ENCODE measurements at regions not wholly inside any gene's neighbourhood (a gene's known extent, or its start where the extent isn't known, plus 50 kb on each side); places are given as distances from the start of the nearest gene placed in this dataset.
A peak's percentile ranks its signal among the peaks of the same experiment; 100 is the strongest.
"Not testable (repeated sequence)": the region's sequence is repeated elsewhere in the genome, so short reads cannot be mapped to it uniquely, and the experiment has no call there.

DNA sequence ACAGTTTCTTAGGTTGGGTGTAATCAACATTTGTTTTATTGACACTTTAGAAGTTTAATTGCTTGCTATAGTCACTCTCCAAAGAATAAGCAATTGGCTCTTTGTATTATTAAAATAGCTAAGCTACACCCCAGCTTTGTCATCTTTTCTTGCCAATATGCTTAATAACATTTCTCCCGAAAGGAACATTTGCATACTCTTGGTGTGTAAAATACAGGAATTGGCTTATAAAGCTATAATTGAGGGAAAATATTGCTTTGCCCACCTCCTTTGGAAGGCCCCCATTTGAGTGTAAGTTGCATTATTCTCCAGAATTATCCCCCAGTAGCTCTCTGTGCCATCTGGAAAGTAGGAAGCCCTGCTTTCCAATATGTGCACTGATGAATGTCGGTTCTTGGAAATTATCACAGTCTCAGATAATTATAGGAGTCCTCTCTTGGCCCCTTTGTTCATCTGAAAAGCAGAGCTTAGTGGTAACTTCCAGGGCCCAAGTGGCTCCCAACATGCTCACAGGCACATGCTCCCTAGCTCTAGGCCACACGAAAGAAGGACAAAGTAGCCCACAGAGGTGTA, 92.4 kb upstream of the B3GAT2 start:
- no peak for DNase-seq (ENCODE audit: low read depth in 4 of 4, low spot score in 2 of 4)

- no peak for DNase-seq (ENCODE audit: low read depth in 4 of 4, low spot score in 2 of 4)
Observed at GRCh38 chr6:71053475-71053874, 96.6 kb upstream of the B3GAT2 start.

GRCh38 chr6:71056656-71057055, 99.8 kb upstream of the B3GAT2 start:
- no peak for DNase-seq (ENCODE audit: low read depth in 4 of 4, low spot score in 2 of 4)

DNA sequence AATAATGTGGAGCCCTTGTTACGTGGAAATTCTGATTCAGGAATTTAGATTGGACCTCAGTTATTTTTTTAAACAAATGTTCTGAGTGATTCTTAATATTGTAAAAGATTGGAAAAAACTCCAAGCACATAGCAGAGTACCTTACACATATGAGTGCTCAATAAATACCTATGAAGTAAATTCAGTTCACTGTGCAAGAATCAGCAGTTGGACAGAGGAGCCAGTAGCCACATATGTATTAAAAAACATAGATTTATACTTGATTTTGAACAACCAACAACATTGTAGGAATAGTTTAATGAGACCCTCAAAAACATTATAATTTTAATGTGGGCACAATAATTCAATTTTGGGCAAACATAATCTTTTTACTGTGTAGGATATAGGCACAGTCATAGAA, 109.3 kb upstream of the B3GAT2 start:
- DNase-seq (ENCODE audit: low read depth in 4 of 4, low spot score in 2 of 4), result no peak

- no peak for DNase-seq (ENCODE audit: low read depth in 4 of 4, low spot score in 2 of 4)
Observed at GRCh38 chr6:71067816-71068215, 111.0 kb upstream of the B3GAT2 start.

DNA sequence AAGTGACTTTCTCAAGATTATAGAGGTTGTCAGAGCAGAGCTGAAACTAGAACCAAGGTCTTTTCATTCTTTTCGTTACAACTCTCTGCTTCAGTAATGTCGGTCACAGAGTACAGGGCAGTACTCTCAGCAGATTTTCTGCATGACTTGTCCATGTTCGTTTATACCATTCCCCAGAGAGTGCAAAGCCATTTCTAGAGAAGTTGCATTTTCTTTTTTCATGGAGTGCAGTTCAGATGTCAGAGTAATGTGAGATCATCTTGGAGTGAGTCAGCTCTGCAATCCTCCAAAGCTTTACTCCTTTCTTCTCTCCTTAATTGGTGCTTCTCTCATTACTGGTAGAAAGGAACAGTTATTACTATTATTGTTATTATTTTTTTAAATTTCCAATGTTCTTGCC, 115.6 kb upstream of the B3GAT2 start:
- DNase-seq (ENCODE audit: low read depth in 4 of 4, low spot score in 2 of 4), result no peak

GRCh38 chr6:71077655-71078054, 120.8 kb upstream of the B3GAT2 start:
- no peak for DNase-seq (ENCODE audit: low read depth in 4 of 4, low spot score in 2 of 4)

DNA sequence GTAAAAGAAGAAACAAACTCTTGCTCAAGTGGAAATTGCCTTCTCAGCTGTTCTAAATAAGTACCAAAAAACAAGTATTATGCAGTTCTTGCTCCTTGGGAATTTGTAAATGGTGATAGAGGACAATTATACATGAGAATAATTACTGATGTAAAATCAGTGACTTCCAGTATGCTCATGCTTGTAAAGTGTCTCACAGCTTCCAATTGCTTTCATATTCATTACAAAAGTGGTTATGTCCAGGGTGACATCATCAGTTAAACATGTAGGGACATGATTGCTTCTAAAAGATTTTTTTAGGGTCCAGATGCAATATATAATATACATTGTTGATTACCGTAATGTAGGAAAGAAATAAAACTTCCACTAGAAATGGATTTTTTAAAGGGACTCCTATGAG, 122.8 kb upstream of the B3GAT2 start:
- no peak for DNase-seq (ENCODE audit: low read depth in 4 of 4, low spot score in 2 of 4)

- DNase-seq (ENCODE audit: low read depth in 4 of 4, low spot score in 2 of 4), result no peak
Observed at GRCh38 chr6:71080133-71080532, 123.3 kb upstream of the B3GAT2 start.

DNA sequence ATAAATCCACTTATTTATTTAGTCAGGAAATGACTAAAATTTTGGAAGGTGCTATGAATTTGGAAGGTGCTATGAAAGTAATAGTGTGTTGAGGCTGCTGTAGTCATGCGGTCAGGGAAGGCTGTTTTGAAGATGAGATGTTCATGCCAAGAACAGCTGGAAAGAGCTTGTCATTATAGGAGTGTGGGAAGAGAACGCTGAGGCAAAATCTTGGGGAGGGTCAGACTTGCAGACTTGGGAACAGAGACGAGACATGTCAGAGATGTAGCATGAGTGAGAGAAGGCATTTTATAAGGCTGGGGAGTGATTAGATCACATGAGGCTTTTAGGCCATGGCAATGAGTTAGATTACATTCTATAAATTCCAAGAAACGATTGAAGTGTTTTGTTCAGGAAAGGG, 124.0 kb upstream of the B3GAT2 start:
- no peak for DNase-seq (ENCODE audit: low read depth in 4 of 4, low spot score in 2 of 4)

DNA sequence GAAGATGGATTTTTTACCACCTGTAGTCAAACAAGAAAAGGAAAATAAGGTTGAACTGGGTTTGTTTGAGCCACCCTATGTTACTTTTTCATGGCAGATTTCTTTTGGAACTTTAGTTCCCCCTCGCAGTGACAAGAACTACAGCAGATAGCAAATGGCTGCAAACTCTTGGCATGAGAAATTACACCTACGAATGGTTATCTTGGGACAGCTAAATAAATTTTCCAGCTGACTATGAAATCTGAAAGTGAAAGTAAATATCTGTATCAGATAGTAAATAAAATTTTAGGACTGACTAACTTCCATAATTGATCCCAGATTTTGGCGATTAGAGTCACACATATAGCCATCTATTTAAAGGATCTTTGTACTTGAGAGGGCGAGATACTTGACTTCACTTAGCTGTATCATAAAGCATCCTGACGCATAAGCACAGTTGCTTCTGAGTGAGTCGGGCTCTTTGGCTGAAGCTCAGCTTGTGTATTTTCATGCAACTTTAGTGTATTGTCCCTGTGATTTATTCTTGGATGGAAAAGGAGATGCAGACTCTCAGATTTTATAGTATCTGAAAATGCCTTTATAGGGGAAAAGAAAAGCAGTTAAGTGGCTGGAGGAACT, 125.3 kb upstream of the B3GAT2 start:
- DNase-seq (ENCODE audit: low read depth in 4 of 4, low spot score in 2 of 4), result no peak

DNA sequence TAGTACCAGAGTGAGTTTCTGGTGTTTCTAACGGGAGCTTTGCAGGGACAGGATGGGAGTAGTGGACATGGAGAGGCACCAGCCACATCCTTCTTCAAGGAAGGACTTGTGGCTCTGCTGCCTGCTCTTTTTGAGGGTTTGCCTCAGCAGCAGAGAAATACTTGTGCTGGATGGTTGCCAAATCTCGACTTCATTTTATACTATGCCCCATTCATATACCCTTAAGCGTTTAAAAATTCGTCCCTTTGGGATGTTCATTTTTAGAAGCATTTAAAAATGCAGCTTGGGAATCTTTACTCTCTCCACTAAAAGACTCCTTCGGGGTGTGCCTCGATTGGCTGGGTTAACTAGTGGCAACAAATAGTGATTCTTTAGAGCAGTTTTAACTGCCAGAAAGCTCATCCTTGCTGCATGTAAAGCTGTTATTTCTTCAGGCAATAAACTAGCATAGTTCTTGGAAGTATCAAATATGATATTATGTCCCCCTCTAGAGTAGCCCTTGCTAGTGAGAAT, 126.5 kb upstream of the B3GAT2 start:
- DNase-seq (ENCODE audit: low read depth in 4 of 4, low spot score in 2 of 4), result no peak

- no peak for DNase-seq (ENCODE audit: low read depth in 4 of 4, low spot score in 2 of 4)
Observed at GRCh38 chr6:71088166-71088565, 131.3 kb upstream of the B3GAT2 start.

DNA sequence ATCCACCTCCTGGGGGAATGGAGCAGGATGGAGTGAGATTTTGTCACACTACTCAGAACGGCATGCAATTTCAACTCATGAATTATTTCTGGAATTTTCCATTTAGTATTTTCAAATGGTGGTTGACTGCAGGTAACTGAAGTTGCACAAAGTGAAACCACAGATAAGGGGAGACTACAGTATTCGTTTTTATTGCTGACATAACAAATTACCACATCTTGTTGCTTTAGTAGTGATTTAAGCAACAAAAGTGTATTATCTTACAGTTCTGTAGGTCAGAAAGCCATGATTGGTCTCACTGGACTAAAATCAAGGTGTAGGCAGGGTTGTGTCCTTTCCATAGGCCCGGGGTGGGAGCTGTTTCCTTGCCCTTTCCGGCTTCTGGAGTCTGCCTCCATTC, 133.4 kb upstream of the B3GAT2 start:
- no peak for DNase-seq (ENCODE audit: low read depth in 4 of 4, low spot score in 2 of 4)

- DNase-seq (ENCODE audit: low read depth in 4 of 4, low spot score in 2 of 4), result no peak
Observed at GRCh38 chr6:71091167-71091566, 134.3 kb upstream of the B3GAT2 start.

DNA sequence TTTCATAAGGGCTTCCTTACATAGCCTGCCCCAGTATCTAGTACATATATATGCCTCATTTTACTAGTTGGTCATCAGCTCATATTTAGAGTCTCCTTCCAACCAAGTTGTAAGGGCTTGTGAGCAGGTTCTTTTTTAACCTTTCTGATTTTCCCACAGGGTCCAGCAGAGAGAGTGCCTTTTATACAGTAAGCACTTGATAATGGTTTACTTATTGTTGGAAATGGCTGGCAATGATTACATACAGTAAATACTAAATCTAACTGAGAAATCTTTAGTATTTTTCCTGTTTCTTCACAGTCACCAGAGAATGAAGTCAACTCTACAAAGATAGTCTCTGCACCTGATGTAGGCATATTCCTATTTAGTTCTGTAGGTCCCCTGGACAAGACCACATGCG, 135.1 kb upstream of the B3GAT2 start:
- no peak for DNase-seq (ENCODE audit: low read depth in 4 of 4, low spot score in 2 of 4)

GRCh38 chr6:71097264-71097663, 140.4 kb upstream of the B3GAT2 start:
- not testable (repeated sequence) for DNase-seq (ENCODE audit: low read depth in 4 of 4, low spot score in 2 of 4)

GRCh38 chr6:71099649-71100048, 142.8 kb upstream of the B3GAT2 start:
- no peak for DNase-seq (ENCODE audit: low read depth in 4 of 4, low spot score in 2 of 4)

- no peak for DNase-seq (ENCODE audit: low read depth in 4 of 4, low spot score in 2 of 4)
Observed at GRCh38 chr6:71103130-71103529, 146.3 kb upstream of the B3GAT2 start.

DNA sequence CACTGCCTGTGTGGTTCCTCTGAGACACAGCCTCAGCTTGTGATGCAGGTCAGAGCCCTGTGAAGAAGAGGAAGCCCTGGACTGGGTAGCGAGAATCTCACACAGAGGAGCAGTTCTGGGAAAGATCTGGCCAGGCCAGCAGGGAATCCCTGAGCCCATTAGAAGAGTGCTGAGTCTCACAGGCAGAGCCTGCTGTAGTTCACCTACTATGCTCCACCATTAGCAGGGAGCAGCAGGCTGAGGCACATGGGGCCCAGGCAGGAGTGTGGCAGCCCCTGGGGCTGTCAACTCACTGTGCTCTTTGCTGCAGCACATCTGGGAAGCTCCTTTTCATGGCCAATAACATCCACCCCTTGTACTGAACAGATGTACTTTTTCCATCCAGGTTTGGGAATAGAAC, 146.8 kb upstream of the B3GAT2 start:
- DNase-seq (ENCODE audit: low read depth in 4 of 4, low spot score in 2 of 4), result no peak

DNA sequence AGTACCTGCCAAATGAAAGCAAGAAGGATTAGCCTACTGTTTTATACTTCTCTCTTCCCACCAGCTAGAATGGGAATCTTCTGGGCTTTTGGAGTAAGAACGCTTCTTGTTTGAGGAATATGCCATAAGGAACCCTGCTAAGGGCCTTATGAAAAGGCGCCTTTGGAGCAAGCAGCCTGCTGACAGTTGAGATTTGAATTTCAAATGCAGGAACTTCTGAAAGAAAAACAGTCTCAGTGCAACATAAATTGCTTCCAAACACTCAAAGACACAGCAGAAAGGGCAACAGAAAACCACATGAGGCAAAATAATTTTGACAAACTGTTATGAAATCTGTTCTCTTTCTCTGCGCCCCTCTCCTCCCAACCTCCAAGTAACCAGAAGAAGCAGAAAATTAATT, 149.4 kb upstream of the B3GAT2 start:
- no peak for DNase-seq (ENCODE audit: low read depth in 4 of 4, low spot score in 2 of 4)

DNA sequence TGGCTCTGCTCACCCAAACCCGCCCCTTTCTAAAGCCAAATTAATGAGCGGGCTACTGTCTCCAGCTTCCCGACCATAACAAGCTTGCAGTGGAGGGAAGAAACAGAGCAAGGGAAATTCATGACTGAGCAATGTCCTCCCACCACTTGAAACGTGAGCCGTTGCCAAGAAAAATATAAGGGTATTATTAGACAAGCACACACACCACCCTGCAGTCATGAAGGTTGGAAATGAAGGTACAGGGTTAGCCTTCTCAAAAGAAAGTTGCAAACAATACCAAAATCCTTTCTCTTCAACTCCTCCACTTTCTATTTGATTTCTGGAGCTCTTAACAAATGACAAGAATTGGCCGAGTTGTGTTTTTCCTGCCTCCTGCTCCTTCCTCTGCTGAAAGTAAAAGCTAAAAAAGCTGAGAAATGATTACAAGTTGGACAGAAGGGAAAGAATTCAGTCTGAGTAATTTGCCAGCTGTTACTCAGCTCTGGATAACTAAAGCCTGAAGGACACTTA, 151.1 kb upstream of the B3GAT2 start:
- peak; percentile 52 to 80 (median 64) for DNase-seq (ENCODE audit: low read depth in 4 of 4, low spot score in 2 of 4)

DNA sequence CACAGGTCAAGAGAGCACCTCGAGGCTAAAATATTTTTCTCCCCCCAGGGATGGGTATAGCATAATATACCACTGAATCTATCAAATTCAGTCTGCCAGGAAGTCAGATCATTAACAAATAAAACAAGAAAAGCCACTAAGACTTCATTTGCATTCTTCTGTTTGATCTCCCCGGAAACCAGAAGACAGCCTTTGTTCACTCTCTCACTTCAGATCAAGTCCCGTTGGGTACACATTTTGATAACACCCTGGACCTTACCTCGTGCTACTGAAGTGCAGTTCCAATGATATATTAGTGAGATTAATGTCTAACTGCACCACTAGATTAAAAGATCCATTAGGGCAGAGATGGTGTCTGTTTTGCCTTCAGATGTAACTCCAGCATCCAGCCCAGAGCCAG, 157.7 kb upstream of the B3GAT2 start:
- no peak for DNase-seq (ENCODE audit: low read depth in 4 of 4, low spot score in 2 of 4)
